ENCODE measurements at regions not wholly inside any gene's neighbourhood (a gene's known extent, or its start where the extent isn't known, plus 50 kb on each side); places are given as distances from the start of the nearest gene placed in this dataset.

DNA sequence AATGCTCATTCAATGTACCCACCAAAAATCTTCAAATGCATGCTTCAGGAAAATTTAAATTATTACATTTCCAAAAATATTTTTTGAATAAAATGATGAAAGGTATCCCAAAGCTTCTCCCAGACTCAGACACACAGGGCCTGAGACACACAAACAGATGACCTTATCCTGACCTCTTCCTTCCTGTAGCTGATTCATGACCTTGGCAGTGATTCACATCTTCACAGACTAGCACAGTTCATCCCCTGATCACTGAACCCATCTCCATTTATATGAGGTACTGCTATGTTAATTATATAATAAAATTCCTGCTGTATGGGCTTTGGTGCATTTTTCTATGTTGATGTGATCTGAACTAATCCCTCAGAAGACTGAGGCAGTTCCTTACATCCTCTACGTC lies 265.0 kb upstream of the GLI3 start:
- 0% methylated on average over 1 of the region's 1 CpG for WGBS (ENCODE audit: low lambda C conversion rate)

DNA sequence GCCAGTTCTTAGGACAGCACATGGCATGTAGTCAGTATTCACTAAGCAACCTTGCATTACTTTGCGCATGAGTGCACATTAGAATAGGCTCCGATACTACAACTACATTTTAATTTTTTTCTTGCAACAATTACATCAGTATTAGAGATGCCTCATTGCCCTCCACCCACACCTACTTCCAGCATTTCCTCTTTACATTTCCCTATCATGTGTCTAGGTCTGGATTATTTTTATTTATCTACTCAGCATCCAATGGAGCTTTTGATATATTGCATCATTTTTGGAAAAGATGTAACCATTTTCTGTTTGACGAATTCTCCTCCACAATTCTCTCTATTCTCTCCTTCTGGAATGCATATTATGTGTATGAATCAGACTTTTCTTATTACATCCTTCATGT lies 258.2 kb upstream of the GLI3 start:
- Histone ChIP-seq H3K4me2 (no peak overlapping the region), H3K9ac (no peak overlapping the region)
- no peak for DNase-seq
- TF ChIP-seq, protein P1, sequence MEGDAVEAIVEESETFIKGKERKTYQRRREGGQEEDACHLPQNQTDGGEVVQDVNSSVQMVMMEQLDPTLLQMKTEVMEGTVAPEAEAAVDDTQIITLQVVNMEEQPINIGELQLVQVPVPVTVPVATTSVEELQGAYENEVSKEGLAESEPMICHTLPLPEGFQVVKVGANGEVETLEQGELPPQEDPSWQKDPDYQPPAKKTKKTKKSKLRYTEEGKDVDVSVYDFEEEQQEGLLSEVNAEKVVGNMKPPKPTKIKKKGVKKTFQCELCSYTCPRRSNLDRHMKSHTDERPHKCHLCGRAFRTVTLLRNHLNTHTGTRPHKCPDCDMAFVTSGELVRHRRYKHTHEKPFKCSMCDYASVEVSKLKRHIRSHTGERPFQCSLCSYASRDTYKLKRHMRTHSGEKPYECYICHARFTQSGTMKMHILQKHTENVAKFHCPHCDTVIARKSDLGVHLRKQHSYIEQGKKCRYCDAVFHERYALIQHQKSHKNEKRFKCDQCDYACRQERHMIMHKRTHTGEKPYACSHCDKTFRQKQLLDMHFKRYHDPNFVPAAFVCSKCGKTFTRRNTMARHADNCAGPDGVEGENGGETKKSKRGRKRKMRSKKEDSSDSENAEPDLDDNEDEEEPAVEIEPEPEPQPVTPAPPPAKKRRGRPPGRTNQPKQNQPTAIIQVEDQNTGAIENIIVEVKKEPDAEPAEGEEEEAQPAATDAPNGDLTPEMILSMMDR (IDR thresholded peaks at IDR 0.05) = no peak
- no peak for TF ChIP-seq MEF2A (IDR thresholded peaks at IDR 0.05; ENCODE audit: borderline replicate concordance, low read depth)
- TF ChIP-seq FOSL2 (IDR thresholded peaks at IDR 0.05; ENCODE audit: borderline replicate concordance, low read depth) = no peak
- no peak for TF ChIP-seq RFX5 (IDR thresholded peaks at IDR 0.05; ENCODE audit: low read length)
- TF ChIP-seq POLR2AphosphoS5 (IDR thresholded peaks at IDR 0.05; ENCODE audit: low read depth, low read length) = no peak
- TF ChIP-seq, protein P2, sequence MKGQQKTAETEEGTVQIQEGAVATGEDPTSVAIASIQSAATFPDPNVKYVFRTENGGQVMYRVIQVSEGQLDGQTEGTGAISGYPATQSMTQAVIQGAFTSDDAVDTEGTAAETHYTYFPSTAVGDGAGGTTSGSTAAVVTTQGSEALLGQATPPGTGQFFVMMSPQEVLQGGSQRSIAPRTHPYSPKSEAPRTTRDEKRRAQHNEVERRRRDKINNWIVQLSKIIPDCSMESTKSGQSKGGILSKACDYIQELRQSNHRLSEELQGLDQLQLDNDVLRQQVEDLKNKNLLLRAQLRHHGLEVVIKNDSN (IDR thresholded peaks at IDR 0.05; ENCODE audit: borderline replicate concordance, low read depth) = no peak
- TF ChIP-seq, protein P3, sequence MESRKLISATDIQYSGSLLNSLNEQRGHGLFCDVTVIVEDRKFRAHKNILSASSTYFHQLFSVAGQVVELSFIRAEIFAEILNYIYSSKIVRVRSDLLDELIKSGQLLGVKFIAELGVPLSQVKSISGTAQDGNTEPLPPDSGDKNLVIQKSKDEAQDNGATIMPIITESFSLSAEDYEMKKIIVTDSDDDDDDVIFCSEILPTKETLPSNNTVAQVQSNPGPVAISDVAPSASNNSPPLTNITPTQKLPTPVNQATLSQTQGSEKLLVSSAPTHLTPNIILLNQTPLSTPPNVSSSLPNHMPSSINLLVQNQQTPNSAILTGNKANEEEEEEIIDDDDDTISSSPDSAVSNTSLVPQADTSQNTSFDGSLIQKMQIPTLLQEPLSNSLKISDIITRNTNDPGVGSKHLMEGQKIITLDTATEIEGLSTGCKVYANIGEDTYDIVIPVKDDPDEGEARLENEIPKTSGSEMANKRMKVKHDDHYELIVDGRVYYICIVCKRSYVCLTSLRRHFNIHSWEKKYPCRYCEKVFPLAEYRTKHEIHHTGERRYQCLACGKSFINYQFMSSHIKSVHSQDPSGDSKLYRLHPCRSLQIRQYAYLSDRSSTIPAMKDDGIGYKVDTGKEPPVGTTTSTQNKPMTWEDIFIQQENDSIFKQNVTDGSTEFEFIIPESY (IDR thresholded peaks at IDR 0.05; ENCODE audit: borderline replicate concordance, low read depth) = no peak
- TF ChIP-seq TEAD4 (IDR thresholded peaks at IDR 0.05; ENCODE audit: borderline replicate concordance, insufficient read depth) = no peak
- TF ChIP-seq GATA2 (CRISPR knock-in tag; IDR thresholded peaks at IDR 0.05) = no peak
- TF ChIP-seq TAF1 (IDR thresholded peaks at IDR 0.05; ENCODE audit: borderline replicate concordance, low read depth, low read length) = no peak
- TF ChIP-seq, protein P4, sequence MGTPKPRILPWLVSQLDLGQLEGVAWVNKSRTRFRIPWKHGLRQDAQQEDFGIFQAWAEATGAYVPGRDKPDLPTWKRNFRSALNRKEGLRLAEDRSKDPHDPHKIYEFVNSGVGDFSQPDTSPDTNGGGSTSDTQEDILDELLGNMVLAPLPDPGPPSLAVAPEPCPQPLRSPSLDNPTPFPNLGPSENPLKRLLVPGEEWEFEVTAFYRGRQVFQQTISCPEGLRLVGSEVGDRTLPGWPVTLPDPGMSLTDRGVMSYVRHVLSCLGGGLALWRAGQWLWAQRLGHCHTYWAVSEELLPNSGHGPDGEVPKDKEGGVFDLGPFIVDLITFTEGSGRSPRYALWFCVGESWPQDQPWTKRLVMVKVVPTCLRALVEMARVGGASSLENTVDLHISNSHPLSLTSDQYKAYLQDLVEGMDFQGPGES (IDR thresholded peaks at IDR 0.05; ENCODE audit: low read depth, low read length) = no peak
- TF ChIP-seq, protein P5, sequence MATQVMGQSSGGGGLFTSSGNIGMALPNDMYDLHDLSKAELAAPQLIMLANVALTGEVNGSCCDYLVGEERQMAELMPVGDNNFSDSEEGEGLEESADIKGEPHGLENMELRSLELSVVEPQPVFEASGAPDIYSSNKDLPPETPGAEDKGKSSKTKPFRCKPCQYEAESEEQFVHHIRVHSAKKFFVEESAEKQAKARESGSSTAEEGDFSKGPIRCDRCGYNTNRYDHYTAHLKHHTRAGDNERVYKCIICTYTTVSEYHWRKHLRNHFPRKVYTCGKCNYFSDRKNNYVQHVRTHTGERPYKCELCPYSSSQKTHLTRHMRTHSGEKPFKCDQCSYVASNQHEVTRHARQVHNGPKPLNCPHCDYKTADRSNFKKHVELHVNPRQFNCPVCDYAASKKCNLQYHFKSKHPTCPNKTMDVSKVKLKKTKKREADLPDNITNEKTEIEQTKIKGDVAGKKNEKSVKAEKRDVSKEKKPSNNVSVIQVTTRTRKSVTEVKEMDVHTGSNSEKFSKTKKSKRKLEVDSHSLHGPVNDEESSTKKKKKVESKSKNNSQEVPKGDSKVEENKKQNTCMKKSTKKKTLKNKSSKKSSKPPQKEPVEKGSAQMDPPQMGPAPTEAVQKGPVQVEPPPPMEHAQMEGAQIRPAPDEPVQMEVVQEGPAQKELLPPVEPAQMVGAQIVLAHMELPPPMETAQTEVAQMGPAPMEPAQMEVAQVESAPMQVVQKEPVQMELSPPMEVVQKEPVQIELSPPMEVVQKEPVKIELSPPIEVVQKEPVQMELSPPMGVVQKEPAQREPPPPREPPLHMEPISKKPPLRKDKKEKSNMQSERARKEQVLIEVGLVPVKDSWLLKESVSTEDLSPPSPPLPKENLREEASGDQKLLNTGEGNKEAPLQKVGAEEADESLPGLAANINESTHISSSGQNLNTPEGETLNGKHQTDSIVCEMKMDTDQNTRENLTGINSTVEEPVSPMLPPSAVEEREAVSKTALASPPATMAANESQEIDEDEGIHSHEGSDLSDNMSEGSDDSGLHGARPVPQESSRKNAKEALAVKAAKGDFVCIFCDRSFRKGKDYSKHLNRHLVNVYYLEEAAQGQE (IDR thresholded peaks at IDR 0.05; ENCODE audit: low read depth, low read length) = no peak
- TF ChIP-seq YY1 (IDR thresholded peaks at IDR 0.05; ENCODE audit: low read depth) = no peak
- no peak for TF ChIP-seq JUND (IDR thresholded peaks at IDR 0.05)
- TF ChIP-seq ELF1 (IDR thresholded peaks at IDR 0.05) = no peak
- TF ChIP-seq, protein P6, sequence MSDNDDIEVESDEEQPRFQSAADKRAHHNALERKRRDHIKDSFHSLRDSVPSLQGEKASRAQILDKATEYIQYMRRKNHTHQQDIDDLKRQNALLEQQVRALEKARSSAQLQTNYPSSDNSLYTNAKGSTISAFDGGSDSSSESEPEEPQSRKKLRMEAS (IDR thresholded peaks at IDR 0.05; ENCODE audit: low read depth) = no peak

More for the DNA sequence above, 265.0 kb upstream of the GLI3 start:
- DNase-seq = no peak
- Histone ChIP-seq H3K27ac (ENCODE audit: low read depth in 2 of 2, low read length in 1 of 2) (no peak overlapping the region), H4K20me1 (ENCODE audit: insufficient read depth) (no peaks in the 10 kb centered on the region), H3K9me2 (0 out of 2 replicates have a peak, but pooled peaks cover 9% of the 10 kb centered on the region), H3K79me2 (ENCODE audit: insufficient read depth) (no peaks in the 10 kb centered on the region), H3K27me3 (ENCODE audit: insufficient read depth) (no peaks in the 10 kb centered on the region), H3K36me3 (replicated peaks in 1 of 2; ENCODE audit: control insufficient read depth in 1 of 2, insufficient read depth in 2 of 2, low read length in 1 of 2) (no peaks in the 10 kb centered on the region), H3K4me1 (ENCODE audit: control insufficient read depth in 1 of 2, insufficient read depth in 2 of 2, low read depth in 1 of 2, low read length in 1 of 2) (no peaks in the 10 kb centered on the region), H3F3A (replicated peaks; ENCODE audit: insufficient read depth) (no peaks in the 10 kb centered on the region), H3K9ac (no peak overlapping the region), H3K9me3 (no peaks in the 10 kb centered on the region), H3K4me2 (no peak overlapping the region), H2AFZ (ENCODE audit: low read depth) (no peak overlapping the region), H3K4me3 (ENCODE audit: low read depth in 2 of 2, low read length in 1 of 2) (no peak overlapping the region)
- ChIA-PET POLR2A (no interaction called here), CTCF (interaction anchor here (0.6 kb wide), 1 partner anchor 559 kb away, joined by 3 read pairs; no protein-coding TSS in a partner anchor)
- no peak for TF ChIP-seq NFIC (IDR thresholded peaks at IDR 0.05; ENCODE audit: borderline replicate concordance)
- TF ChIP-seq RXRA (IDR thresholded peaks at IDR 0.05; ENCODE audit: borderline replicate concordance, low read depth) = peak; percentile 29; the same call in 1 of the 2 replicates

More for the DNA sequence above, 258.2 kb upstream of the GLI3 start:
- Histone ChIP-seq H3K27ac (ENCODE audit: low read depth in 2 of 2, low read length in 1 of 2) (no peak overlapping the region), H3K4me1 (ENCODE audit: control insufficient read depth in 1 of 2, insufficient read depth in 2 of 2, low read depth in 1 of 2, low read length in 1 of 2) (peaks cover 0 to 9% of the 10 kb centered on the region in 2 experiments; a peak in 2 of 4 replicates), H3F3A (replicated peaks; ENCODE audit: insufficient read depth) (peaks cover 7% of the 10 kb centered on the region), H3K4me3 (ENCODE audit: low read depth in 2 of 2, low read length in 1 of 2) (no peak overlapping the region), H3K9me3 (no peaks in the 10 kb centered on the region), H3K9me2 (no peaks in the 10 kb centered on the region; the same call in 1 of the 2 replicates), H3K36me3 (replicated peaks in 1 of 2; ENCODE audit: control insufficient read depth in 1 of 2, insufficient read depth in 2 of 2, low read length in 1 of 2) (no peaks in the 10 kb centered on the region), H3K27me3 (ENCODE audit: insufficient read depth) (peaks cover 35% of the 10 kb centered on the region; the same call in 1 of the 2 replicates), H4K20me1 (ENCODE audit: insufficient read depth) (no peaks in the 10 kb centered on the region), H3K79me2 (ENCODE audit: insufficient read depth) (no peaks in the 10 kb centered on the region), H2AFZ (ENCODE audit: low read depth) (no peak overlapping the region)
- ChIA-PET POLR2A (no interaction called here), CTCF (no interaction called here)
- WGBS (ENCODE audit: low lambda C conversion rate) = 54% methylated on average over 3 of the region's 3 CpGs

Measured in SK-N-SH (cell line).